WERI-Rb-1 (cell line): ENCODE measurements at regions not wholly inside any gene's neighbourhood (a gene's known extent, or its start where the extent isn't known, plus 50 kb on each side); places are given as distances from the start of the nearest gene placed in this dataset.

ENCODE experiments used
- DNase-seq: peaks from one replicate; pipeline ENCODE4 v3.0.0-alpha.2; 2020
- H3K27ac ChIP-seq: fragments of 250-450 bp; sonication (Bioruptor Pico); 2 replicates; pipeline ENCODE4 v1.5.1; 2020; ENCODE audit warnings: mild to moderate bottlenecking, moderate library complexity
- H3K27me3 ChIP-seq: fragments of 250-450 bp; sonication (Bioruptor Pico); 2 replicates; pipeline ENCODE4 v1.5.1; 2021; ENCODE audit warnings: mild to moderate bottlenecking, low read depth, moderate library complexity; ENCODE audit not compliant: insufficient read depth, severe bottlenecking
- H3K36me3 ChIP-seq: fragments of 250-450 bp; sonication (Bioruptor Pico); 2 replicates; pipeline ENCODE4 v1.5.1; 2020; ENCODE audit warnings: mild to moderate bottlenecking, moderate library complexity
- H3K4me3 ChIP-seq: 2 replicates; pipeline ENCODE4 v1.5.1; 2011; ENCODE audit warnings: low read depth, mild to moderate bottlenecking, control low read depth, low read length
- H3K9me3 ChIP-seq: fragments of 250-450 bp; sonication (Bioruptor Pico); 2 replicates; pipeline ENCODE4 v1.5.1; 2021; ENCODE audit warnings: mild to moderate bottlenecking, moderate library complexity; ENCODE audit not compliant: severe bottlenecking
- TF ChIP-seq, protein P1 (sequence below): IDR thresholded peaks from 2 replicates; pipeline ENCODE4 v1.5.1; 2011; ENCODE audit warnings: low read depth, mild to moderate bottlenecking, control low read depth, inconsistent platforms, low read length

DNA sequence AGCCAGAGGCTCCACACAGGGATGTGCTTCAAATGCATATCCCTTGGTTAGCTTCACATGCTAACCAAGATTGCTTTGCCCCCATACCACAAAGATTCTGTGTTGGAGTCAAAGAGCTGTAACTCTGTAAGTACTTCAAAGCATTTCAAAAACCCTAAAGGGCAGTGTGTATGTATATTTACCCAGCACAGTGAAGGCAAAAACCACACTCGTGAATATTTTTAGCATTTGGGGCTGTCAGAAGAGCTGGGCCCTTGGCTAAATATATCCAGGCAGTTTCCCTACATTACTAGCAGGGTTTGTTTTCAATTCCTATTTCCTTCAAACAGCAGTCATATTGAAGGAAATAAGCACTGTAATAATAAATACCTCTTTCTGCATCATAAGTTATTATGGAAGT lies 84.2 kb upstream of the STEAP1B start:
- no peaks in the 10 kb centered on the region for H3K36me3 ChIP-seq
- no peak overlapping the region for H3K27ac ChIP-seq
- TF ChIP-seq, protein P1, sequence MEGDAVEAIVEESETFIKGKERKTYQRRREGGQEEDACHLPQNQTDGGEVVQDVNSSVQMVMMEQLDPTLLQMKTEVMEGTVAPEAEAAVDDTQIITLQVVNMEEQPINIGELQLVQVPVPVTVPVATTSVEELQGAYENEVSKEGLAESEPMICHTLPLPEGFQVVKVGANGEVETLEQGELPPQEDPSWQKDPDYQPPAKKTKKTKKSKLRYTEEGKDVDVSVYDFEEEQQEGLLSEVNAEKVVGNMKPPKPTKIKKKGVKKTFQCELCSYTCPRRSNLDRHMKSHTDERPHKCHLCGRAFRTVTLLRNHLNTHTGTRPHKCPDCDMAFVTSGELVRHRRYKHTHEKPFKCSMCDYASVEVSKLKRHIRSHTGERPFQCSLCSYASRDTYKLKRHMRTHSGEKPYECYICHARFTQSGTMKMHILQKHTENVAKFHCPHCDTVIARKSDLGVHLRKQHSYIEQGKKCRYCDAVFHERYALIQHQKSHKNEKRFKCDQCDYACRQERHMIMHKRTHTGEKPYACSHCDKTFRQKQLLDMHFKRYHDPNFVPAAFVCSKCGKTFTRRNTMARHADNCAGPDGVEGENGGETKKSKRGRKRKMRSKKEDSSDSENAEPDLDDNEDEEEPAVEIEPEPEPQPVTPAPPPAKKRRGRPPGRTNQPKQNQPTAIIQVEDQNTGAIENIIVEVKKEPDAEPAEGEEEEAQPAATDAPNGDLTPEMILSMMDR, result no peak
- no peak overlapping the region for H3K4me3 ChIP-seq
- DNase-seq, result no peak
- no peaks in the 10 kb centered on the region for H3K27me3 ChIP-seq
- no peaks in the 10 kb centered on the region for H3K9me3 ChIP-seq

DNA sequence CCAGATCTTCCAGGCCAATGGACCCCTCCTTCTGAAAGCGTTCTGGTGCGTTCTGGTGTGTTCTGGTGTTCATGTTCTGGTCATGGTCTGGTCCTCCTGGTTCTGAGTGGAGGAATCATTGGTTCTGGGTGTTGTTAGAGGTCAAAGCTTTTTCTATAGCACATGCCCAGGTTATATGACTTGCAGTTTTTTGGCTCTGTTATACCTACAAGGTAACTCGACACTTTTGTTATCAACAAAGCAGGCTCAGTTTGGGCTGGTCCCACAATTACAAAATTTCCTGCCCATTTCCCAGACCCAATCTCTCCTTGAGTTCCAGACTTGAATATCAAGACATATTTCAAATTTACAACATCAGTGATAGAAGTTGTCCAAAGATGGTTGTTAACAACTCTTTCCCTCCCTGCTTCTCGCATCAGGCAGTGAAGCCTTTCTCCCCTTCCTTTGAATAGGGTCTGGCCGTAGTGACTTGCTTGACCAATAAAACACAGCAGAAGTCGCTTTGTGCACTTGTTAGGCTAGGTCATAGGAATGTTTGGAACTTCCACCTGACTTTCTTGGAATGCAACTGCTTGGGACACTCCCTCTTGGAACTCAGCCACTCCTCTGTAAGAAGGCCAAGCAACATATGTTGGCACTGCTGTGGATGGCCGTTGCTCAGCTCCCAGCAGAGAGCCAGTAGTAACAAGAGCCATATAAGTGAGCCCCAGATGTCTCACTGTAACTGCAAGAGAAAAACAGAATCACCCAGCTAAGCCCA lies 83.1 kb upstream of the STEAP1B start:
- TF ChIP-seq, protein P1, result no peak
- H3K4me3 ChIP-seq, result no peak overlapping the region
- H3K36me3 ChIP-seq, result no peaks in the 10 kb centered on the region
- no peaks in the 10 kb centered on the region for H3K27me3 ChIP-seq
- DNase-seq, result no peak
- no peaks in the 10 kb centered on the region for H3K9me3 ChIP-seq
- H3K27ac ChIP-seq, result no peak overlapping the region

DNA sequence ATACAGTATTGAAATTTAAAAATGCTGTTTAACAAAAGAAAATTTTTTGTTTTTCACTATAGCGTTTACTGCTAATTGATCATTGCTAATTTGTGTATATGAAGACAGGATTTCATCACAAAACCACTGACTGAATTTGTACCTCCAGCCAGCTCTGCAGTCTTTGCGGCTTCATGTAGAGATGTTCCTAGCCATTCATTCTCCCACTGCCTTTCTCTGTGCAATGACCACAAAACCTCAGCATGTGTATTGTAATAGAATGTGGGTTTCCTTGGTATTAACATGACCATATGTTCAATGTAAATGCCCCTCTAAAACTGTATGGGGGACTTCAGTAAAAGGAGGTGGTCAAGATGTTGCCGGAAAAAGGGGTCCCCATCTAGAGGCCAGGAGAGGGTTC lies 81.1 kb upstream of the STEAP1B start:
- Histone ChIP-seq H3K27ac (no peak overlapping the region), H3K9me3 (no peaks in the 10 kb centered on the region), H3K27me3 (no peaks in the 10 kb centered on the region), H3K36me3 (no peaks in the 10 kb centered on the region), H3K4me3 (no peak overlapping the region)
- DNase-seq, result no peak
- TF ChIP-seq, protein P1, result no peak

DNA sequence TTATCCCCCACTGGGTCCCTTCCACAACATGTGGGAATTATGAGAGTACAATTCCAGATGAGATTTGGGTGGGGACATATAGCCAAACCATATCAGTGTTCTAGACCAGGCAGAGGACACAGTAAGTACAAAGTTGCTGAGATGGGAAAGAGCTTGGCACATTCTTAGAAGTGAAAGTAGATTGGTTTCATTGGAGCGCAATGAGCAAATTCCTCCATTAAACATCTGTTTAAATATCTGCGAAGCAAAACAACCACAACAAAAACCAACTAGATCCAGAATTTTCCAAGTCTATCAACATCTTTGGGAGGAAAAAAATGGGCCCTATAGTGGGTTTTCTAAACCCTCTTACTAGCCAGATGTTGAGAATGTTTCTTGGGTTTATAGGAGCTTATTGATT lies 80.0 kb upstream of the STEAP1B start:
- no peaks in the 10 kb centered on the region for H3K36me3 ChIP-seq
- TF ChIP-seq, protein P1, result no peak
- H3K27me3 ChIP-seq, result no peaks in the 10 kb centered on the region
- no peak for DNase-seq
- H3K4me3 ChIP-seq, result no peak overlapping the region
- no peak overlapping the region for H3K27ac ChIP-seq
- H3K9me3 ChIP-seq, result no peaks in the 10 kb centered on the region

DNA sequence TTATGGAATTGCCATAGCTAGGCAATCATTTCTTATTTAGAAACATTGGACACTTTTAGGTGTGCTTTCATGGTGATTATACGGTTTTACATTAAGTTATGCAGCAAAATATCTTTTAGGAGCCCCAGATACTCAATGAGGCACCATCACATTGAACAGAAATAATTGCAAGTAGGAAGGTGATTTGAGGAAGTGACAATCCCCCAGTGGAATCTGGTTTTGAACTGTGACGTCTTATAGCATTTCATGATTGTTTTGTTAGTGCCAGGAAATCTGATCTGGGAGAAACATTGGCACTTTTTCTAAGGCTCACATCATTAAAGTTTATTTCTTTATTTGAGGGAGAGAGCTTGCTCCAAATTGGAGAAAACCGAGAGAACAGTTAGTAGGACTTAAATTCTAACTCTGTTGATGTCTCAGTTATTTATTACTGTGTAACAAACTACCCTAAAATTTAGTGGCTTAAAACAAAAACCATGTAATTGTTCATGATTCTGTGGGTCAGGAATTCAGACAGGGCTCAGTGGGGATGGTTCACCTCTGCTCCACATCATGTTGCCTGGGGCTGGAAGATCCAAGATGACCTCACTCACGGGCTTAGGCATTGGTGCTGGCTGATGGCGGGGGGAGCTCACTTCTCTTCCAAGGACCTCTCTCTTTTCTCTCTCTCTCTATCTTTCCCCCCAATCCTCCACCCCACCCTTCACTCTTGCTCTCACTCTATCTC lies 78.2 kb upstream of the STEAP1B start:
- Histone ChIP-seq H3K9me3 (no peaks in the 10 kb centered on the region), H3K27ac (no peak overlapping the region), H3K36me3 (no peaks in the 10 kb centered on the region), H3K4me3 (no peak overlapping the region), H3K27me3 (no peaks in the 10 kb centered on the region)
- DNase-seq, result no peak
- TF ChIP-seq, protein P1, result no peak
